ACHN (cell line): ENCODE measurements at regions not wholly inside any gene's neighbourhood (a gene's known extent, or its start where the extent isn't known, plus 50 kb on each side); places are given as distances from the start of the nearest gene placed in this dataset.

ENCODE experiments used
- DNase-seq: peaks from one replicate; pipeline ENCODE4 v3.0.0-alpha.2; 2015
- in situ Hi-C: cut with HindIII; loops from 2 replicates; pipeline ENCODE4 v1.10.0; 2017; ENCODE audit warnings: low sequenced_read_pairs, low pct_ligation_motif_present, low pct_unique_long_range_greater_than_20kb

GRCh38 chr11:115720602-115721245 lies 216.5 kb upstream of the CADM1 start:
- no peak for DNase-seq
- in situ Hi-C loops: no loop called here

GRCh38 chr11:115718945-115719344 lies 214.7 kb upstream of the CADM1 start:
- in situ Hi-C loops: no loop called here
- DNase-seq: no peak

DNA sequence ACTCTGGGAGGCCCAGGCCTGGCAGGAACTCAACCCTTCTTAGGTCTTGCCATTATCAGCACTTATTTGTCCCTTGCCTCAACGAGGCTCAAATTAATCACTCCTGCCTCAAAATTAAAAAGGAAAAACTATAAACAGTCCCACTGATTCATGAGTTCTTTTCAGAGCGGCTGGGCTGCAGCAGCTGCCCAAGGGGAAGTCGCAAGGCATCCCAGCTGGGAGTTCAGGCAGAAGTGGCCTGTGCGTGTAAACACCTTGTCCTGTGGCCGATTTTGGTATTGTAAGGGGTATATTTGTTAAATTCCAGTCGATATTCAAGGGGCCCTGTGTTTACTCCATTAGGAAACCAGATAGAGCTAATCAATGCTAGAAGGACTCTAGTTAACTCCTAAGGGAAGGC lies 213.9 kb upstream of the CADM1 start:
- in situ Hi-C loops: no loop called here

DNA sequence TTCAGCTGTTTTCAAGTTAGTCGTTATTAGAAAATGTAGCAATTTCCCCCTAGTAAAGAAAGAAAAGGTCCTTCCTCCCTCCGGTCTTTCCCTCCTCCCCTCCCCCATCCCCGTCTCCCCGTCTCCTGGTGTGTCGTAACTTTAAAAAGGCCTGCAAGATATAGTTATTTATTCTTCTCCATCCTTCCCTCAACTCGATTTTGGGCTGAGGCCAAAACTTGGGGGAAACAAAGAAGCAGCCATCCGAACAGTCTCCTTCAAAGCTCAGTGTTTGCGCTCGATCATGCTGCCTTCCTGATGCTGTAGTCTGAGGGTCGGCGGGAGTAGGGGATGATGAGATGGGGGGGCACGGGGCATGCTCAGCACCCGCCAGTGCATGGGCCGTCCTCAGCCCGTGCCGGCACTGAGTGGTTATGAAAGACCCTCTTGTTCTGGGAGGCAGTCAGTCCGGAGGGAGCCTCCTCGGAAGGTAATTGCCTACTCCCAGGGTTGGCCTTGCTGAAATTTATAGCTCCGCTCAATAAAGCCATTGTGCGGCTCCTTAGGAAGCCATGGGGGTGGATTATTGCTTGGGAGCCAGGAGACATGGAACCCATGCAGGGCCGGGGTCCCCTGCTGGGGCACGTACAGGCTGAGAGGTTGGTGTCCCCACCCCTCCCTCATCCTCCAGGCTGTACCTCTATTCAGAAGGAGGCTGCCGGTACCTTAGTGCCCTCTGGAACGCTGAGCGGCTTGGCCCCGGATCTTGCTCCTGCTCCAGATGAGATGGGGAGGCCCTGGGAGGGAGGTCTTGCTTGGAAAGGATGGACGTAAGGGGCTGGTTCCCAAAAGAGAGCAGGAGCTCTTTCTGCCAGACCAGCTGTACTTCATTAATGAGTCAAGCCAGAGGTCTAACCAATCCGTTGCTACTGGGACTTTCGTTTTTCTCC lies 212.7 kb upstream of the CADM1 start:
- DNase-seq: no peak
- in situ Hi-C loops: no loop called here

More for the DNA sequence above, 213.9 kb upstream of the CADM1 start:
- DNase-seq: no peak

GRCh38 chr11:115716080-115716479 lies 211.9 kb upstream of the CADM1 start:
- DNase-seq: no peak
- in situ Hi-C loops: no loop called here

DNA sequence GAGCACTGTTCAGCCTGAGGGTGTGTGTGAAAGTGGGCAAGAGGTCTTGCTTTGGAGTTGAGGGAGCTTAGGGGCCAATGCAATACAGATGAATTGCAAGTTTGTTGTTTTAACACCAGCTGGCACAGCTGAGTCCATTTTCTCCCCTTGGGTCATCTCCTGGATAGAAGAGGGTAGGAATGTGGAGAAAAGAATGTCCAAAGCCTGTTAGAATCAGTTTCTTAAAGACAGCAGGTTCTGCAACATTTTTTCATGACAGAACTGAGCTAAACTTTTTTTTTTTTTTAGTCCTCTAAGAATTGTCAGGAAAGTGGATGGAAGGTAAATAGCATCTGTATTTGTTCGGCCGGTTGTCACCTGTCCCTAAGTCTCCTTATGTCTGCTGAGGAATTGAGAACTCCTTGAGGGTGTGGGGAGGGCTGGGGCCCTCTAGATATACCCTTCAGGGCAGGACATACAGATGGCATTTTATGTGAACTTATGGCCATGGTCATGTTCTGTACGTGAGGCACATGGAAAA lies 211.1 kb upstream of the CADM1 start:
- in situ Hi-C loops: no loop called here

GRCh38 chr11:115712296-115712695 lies 208.1 kb upstream of the CADM1 start:
- no peak for DNase-seq
- in situ Hi-C loops: no loop called here

More for the DNA sequence above, 211.1 kb upstream of the CADM1 start:
- no peak for DNase-seq

GRCh38 chr11:115710980-115711379 lies 206.8 kb upstream of the CADM1 start:
- in situ Hi-C loops: no loop called here
- no peak for DNase-seq

DNA sequence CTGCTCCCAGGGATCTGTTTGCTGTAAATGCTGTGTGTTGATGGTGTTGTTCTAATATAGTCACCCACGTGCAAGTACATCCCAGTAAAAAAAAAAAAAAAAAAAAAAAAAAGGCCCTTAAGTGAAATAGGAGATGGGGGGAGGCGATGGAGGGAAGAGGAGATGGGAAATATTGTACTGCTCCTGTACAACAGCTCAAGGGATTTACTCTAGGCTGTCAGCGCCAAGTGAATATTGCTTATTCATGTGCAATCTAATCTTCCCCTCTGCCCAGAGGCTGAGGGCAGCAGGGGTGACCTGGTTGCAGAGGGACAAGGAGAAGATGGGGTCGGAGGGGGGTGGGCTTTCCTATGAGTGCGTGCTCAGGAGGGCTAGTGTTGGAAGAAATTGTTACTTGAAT lies 206.2 kb upstream of the CADM1 start:
- in situ Hi-C loops: no loop called here

DNA sequence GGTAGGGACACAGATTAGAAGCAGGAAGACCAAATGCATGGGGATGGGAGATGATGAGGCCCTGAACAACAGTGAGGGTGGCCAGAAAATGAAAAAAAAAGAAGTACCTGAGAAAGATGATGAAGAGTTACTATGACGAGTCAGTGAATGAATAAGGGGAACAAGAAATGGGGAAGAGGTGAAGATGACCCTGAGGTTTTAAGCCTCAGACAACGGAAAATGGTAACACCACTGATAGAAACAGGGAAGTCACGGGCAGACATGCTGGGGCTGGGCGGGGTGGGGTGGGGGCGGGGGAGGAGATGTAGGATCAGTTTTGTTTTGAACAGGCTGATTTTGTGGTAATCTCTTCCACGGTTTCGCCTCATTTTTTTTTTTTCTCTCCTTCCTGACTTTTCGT lies 205.1 kb upstream of the CADM1 start:
- no peak for DNase-seq
- in situ Hi-C loops: no loop called here

More for the DNA sequence above, 206.2 kb upstream of the CADM1 start:
- no peak for DNase-seq

DNA sequence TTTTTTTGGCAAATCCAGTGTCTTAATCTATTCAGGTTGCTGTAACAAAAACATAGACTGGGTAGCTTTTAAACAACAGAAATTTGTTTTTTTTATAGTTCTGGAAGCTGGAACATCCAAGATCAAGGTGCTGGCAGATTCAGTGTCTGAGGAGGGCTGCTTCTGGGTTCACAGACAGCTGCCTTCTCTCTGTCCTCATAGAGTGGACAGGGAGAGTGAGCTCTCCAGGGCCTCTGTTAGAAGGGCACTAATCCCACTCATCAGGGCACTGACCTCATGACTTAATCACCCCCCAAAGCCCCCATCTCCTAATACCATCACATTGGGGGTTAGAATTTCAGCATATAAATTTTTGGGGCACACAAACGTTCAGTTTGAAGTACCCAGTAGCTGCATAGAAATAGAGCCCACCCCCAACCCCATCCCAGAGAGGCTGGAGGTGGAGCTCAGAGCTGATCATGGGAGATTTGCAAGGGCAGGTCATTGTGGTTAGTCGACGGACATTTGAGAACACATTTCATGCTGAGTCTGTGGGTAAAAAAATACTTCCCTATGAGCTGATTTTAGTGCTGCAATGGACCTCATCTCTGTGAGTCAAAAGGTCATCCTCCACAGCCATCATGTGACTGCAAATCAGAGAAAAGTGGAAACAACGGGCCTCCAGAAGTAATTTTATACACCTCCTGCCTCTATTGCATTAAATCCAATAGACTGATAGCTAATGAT lies 203.1 kb upstream of the CADM1 start:
- no peak for DNase-seq
- in situ Hi-C loops: no loop called here

GRCh38 chr11:115706626-115707135 lies 202.5 kb upstream of the CADM1 start:
- no peak for DNase-seq
- in situ Hi-C loops: no loop called here

- DNase-seq: no peak
- in situ Hi-C loops: no loop called here
Measured at GRCh38 chr11:115705200-115705599, 201.0 kb upstream of the CADM1 start.

- in situ Hi-C loops: no loop called here
- no peak for DNase-seq
Measured at GRCh38 chr11:115700981-115701875, 197.0 kb upstream of the CADM1 start.

DNA sequence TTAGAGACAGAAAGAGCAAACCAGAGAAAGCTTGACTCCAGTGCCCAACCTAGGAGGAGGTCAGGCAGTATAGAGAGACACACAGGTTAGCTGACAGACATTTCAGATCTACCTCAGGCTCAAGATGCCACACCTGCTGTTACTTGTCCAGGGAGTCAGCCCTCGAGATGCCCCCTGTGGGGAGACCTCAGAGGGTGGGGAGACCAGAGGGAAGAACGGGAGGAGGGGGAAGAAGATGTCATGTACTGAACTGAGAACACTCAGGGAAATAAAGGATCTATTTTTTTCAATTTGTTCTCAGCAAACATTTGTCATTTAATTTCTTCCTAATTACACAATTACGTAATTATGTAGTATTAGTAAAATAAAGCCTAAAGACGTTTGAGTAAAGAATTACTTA lies 196.3 kb upstream of the CADM1 start:
- in situ Hi-C loops: no loop called here
- no peak for DNase-seq

GRCh38 chr11:115699733-115700132 lies 195.5 kb upstream of the CADM1 start:
- no peak for DNase-seq
- in situ Hi-C loops: no loop called here

GRCh38 chr11:115699326-115699725 lies 195.1 kb upstream of the CADM1 start:
- in situ Hi-C loops: no loop called here
- DNase-seq: no peak

DNA sequence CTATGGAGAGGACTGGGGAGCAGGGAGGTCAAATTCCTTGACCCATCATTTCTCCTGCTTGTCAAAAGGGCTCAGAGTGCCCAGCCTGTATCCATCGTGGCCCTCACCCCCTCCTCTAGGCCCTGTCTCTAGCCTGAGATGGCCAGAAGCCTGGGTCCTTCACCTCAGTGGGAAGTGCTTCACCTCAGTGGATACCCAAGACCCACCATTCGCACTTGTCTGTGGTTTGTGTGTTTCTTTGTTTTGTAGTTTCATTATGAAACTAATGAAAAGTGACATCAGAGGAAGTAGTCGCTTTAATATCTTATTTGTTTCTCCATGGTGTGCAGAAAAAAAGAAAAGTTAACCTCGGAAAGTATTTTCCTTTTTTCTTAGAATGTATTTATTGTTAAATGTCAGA lies 194.0 kb upstream of the CADM1 start:
- in situ Hi-C loops: no loop called here
- DNase-seq: no peak
